B cell (primary cell): ENCODE measurements at regions not wholly inside any gene's neighbourhood (a gene's known extent, or its start where the extent isn't known, plus 50 kb on each side); places are given as distances from the start of the nearest gene placed in this dataset.

Source experiments
- EZH2 ChIP-seq: IDR thresholded peaks from 2 replicates; pipeline ENCODE4 v1.6.1; 2012; ENCODE audit warnings: borderline replicate concordance, low read depth, mild to moderate bottlenecking, moderate library complexity, low read length; ENCODE audit not compliant: insufficient read depth, poor library complexity, severe bottlenecking
- TF ChIP-seq, protein P1 (sequence below): fragments of 200-600 bp; IDR thresholded peaks from one replicate; pipeline ENCODE4 v1.8.0; 2022; ENCODE audit warnings: antibody characterized with exemption, mild to moderate bottlenecking

DNA sequence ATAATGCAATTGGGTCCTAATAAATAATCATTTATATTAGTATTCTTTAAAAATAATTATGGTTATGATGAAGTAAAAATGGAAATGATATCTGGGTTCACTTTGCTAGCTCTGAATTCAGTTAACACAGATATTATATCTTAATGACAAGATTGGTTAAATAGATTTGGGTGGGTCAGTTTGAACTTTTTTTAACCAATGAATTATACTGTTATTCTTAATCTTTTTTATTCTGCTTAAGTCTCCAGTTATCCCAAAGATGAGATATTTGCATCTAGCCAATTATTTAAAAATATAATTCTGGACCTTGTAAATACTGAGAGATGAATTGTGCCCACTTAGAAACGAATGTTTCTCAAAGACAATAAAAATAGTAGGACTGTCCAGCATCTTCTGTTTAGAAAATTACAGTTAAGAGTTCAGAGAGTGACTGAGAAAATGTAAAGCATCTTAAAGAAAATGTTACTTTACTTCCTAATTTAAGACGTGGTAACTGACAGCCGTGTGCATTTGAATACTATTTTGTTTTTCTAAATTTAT lies 345.2 kb downstream of the USP25 start:
- TF ChIP-seq, protein P1, sequence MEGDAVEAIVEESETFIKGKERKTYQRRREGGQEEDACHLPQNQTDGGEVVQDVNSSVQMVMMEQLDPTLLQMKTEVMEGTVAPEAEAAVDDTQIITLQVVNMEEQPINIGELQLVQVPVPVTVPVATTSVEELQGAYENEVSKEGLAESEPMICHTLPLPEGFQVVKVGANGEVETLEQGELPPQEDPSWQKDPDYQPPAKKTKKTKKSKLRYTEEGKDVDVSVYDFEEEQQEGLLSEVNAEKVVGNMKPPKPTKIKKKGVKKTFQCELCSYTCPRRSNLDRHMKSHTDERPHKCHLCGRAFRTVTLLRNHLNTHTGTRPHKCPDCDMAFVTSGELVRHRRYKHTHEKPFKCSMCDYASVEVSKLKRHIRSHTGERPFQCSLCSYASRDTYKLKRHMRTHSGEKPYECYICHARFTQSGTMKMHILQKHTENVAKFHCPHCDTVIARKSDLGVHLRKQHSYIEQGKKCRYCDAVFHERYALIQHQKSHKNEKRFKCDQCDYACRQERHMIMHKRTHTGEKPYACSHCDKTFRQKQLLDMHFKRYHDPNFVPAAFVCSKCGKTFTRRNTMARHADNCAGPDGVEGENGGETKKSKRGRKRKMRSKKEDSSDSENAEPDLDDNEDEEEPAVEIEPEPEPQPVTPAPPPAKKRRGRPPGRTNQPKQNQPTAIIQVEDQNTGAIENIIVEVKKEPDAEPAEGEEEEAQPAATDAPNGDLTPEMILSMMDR: no peak
- no peak for TF ChIP-seq EZH2
